ENCODE measurements at regions not wholly inside any gene's neighbourhood (a gene's known extent, or its start where the extent isn't known, plus 50 kb on each side); places are given as distances from the start of the nearest gene placed in this dataset.

DNA sequence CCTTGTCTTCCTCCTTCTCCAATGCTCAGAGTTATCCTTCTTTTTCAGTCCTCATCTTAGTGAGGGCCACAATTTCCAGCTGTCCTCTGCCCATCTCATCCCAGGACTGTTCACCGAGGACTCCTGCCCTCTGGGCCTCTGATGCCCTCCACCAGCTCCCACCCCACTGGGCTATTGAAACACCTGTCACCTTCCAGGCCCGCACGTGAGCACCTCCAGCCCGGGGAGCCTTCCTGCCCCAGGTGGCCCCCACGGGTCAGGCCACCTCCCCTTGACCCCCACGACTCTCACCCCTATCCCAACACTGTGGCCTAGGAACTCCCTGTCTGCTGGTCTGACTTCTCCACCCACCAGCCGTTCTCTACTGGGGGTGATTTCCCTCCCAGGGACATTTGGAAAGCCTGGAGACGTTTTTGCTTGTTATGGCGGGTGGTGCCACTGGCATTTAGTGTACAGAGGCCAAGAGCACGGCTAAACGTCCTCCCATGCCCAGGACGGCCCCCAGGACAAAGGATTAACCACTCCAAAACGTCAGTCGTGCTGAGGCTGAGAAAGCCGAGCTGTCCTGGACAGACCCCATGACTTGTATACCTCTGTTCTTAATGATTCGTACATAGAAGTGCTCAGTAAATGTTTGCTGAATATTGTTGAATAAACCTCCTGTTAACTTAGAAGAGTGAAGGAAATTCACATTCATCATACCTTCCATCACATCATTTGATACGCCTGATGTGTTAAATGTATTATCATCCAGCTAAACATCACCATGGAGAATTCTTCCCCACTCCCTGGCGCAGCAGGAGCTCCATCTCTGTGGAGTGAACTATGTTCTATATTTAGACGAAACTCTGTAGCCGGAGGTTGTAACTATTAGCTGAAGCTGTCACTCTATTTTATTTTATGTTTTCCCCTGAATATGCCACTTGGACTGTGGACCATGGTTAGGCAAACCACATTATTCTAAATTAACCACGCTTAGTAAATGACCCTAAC, 270.1 kb upstream of the SHH start:
- TF ChIP-seq, protein P1, sequence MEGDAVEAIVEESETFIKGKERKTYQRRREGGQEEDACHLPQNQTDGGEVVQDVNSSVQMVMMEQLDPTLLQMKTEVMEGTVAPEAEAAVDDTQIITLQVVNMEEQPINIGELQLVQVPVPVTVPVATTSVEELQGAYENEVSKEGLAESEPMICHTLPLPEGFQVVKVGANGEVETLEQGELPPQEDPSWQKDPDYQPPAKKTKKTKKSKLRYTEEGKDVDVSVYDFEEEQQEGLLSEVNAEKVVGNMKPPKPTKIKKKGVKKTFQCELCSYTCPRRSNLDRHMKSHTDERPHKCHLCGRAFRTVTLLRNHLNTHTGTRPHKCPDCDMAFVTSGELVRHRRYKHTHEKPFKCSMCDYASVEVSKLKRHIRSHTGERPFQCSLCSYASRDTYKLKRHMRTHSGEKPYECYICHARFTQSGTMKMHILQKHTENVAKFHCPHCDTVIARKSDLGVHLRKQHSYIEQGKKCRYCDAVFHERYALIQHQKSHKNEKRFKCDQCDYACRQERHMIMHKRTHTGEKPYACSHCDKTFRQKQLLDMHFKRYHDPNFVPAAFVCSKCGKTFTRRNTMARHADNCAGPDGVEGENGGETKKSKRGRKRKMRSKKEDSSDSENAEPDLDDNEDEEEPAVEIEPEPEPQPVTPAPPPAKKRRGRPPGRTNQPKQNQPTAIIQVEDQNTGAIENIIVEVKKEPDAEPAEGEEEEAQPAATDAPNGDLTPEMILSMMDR (IDR thresholded peaks at IDR 0.05 in 4 of 5, conservative IDR thresholded peaks at IDR 0.05 in 1 of 5) = no peak
- no peak for TF ChIP-seq POLR2A (IDR thresholded peaks at IDR 0.05)

All from gastrocnemius medialis (tissue), 4 donors.